ENCODE measurements at regions not wholly inside any gene's neighbourhood (a gene's known extent, or its start where the extent isn't known, plus 50 kb on each side); places are given as distances from the start of the nearest gene placed in this dataset.

- H3K27ac ChIP-seq, result no peak overlapping the region
- TF ChIP-seq, protein P1, sequence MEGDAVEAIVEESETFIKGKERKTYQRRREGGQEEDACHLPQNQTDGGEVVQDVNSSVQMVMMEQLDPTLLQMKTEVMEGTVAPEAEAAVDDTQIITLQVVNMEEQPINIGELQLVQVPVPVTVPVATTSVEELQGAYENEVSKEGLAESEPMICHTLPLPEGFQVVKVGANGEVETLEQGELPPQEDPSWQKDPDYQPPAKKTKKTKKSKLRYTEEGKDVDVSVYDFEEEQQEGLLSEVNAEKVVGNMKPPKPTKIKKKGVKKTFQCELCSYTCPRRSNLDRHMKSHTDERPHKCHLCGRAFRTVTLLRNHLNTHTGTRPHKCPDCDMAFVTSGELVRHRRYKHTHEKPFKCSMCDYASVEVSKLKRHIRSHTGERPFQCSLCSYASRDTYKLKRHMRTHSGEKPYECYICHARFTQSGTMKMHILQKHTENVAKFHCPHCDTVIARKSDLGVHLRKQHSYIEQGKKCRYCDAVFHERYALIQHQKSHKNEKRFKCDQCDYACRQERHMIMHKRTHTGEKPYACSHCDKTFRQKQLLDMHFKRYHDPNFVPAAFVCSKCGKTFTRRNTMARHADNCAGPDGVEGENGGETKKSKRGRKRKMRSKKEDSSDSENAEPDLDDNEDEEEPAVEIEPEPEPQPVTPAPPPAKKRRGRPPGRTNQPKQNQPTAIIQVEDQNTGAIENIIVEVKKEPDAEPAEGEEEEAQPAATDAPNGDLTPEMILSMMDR (conservative IDR thresholded peaks at IDR 0.05), result no peak
- TF ChIP-seq ZFX (IDR thresholded peaks at IDR 0.05), result no peak
These were observed 188.3 kb upstream of the KCNG1 start for GRCh38 chr20:51211191-51211590.

- no peak overlapping the region for H3K27ac ChIP-seq
- TF ChIP-seq, protein P1 (conservative IDR thresholded peaks at IDR 0.05), result no peak
- no peak for TF ChIP-seq ZFX (IDR thresholded peaks at IDR 0.05)
These were observed 187.2 kb upstream of the KCNG1 start for GRCh38 chr20:51210084-51210483.

GRCh38 chr20:51208162-51208561 is 185.3 kb upstream of the KCNG1 start:
- no peak overlapping the region for H3K27ac ChIP-seq

DNA sequence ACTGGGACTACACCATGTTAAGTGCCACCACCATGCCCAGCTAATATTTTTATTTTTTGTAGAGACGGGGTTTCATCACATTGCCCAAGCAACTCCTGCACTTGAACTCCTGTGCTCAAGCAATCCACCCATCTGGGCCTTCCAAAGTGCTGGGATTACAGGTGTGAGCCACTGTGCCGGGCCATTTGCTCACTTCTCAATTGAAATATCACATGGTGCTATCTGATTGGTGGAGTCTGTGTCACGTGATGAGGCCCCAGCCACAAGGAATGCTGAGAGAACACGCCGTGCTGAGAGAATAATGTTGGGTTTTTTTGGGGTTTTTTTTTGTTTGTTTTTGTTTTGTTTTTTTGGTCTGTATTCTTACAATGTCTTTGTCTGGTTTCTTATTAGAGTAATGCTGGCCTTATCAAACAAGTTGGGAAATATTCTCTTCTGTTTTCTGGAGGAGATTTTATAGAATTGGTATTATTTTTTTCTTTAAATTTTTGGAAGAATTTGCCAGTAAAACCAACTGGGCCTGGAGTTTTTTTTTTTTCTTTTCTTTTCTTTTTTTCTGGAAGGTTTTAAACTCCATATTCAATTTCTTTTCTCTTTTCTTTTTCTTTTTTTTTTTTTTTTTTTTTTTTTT is 183.2 kb upstream of the KCNG1 start:
- H3K27ac ChIP-seq, result no peak overlapping the region
- TF ChIP-seq, protein P1 (conservative IDR thresholded peaks at IDR 0.05), result no peak
- TF ChIP-seq ZFX (IDR thresholded peaks at IDR 0.05), result no peak

More at GRCh38 chr20:51208162-51208561, 185.3 kb upstream of the KCNG1 start:
- TF ChIP-seq, protein P1 (conservative IDR thresholded peaks at IDR 0.05), result no peak
- TF ChIP-seq ZFX (IDR thresholded peaks at IDR 0.05), result no peak

- no peak for TF ChIP-seq ZFX (IDR thresholded peaks at IDR 0.05)
- TF ChIP-seq, protein P1 (conservative IDR thresholded peaks at IDR 0.05), result no peak
- H3K27ac ChIP-seq, result no peak overlapping the region
These were observed 181.9 kb upstream of the KCNG1 start for GRCh38 chr20:51204794-51205193.

DNA sequence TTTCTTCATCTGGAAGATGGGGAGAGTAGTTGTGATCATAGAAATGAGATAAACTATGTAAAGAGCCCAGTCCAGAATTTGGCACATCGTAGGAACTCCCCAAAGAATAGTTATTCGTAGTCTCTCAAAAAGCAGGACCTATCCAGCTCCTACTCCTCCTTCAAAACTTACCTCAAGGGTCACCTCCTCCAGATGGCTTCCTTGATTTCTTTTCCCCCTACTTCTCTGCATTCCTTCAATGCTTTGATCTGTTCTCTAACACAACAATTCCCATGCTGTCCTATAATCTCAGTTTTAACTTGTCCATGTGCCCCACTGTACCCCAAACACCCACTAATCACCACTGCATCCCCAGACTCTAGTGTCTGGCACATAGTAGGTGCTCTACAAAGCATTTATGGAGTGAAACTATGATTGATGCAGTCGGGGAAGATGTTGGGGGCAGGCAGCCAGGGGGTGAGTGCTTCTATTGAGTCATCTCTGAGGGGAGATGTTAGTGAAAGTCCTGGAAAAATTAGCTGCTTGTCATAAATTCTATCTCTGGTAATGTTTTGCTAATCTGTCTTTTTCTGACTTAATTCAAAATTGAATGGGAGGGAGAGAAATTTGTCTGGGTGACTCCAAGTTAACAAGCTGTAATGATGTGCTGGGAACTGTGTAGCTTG is 181.3 kb upstream of the KCNG1 start:
- TF ChIP-seq, protein P1 (conservative IDR thresholded peaks at IDR 0.05), result no peak
- TF ChIP-seq ZFX (IDR thresholded peaks at IDR 0.05), result no peak
- H3K27ac ChIP-seq, result no peak overlapping the region

DNA sequence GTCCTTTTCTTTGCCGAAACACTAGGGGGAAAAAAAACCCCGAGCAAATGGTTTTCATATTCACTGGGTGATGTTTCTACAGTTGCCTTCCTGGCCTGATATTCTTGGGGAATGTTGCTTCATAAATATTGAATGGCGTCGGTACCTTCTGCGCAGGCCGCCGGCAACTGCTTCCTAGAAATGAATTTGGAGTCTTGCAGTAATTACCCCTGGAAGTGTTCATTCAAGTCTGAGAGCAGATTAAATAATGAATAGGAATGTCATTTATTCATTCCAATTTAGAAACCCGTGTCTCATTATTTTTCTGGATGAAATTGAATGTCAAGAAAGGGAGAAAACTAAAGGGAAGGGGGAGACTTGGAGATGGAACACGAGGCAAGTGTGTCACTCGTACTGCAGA is 179.4 kb upstream of the KCNG1 start:
- TF ChIP-seq, protein P1 (conservative IDR thresholded peaks at IDR 0.05), result no peak
- TF ChIP-seq ZFX (IDR thresholded peaks at IDR 0.05), result no peak
- H3K27ac ChIP-seq, result no peak overlapping the region

Measured in C4-2B (cell line).